Testis (tissue), 2 donors: ENCODE measurements at regions not wholly inside any gene's neighbourhood (a gene's known extent, or its start where the extent isn't known, plus 50 kb on each side); places are given as distances from the start of the nearest gene placed in this dataset.

Source experiments
- DNase-seq: peaks from one replicate; pipeline ENCODE4 v3.0.0-alpha.2; 2019
- H3K27ac ChIP-seq, 2 donors: fragments of 200-600 bp; sonication (generic); one replicate each; pipeline ENCODE4 v1.5.1; 2019
- H3K27me3 ChIP-seq: fragments of 200-600 bp; sonication (generic); one replicate; pipeline ENCODE4 v1.5.1; 2019
- H3K36me3 ChIP-seq: fragments of 200-600 bp; sonication (generic); one replicate; pipeline ENCODE4 v1.5.1; 2017; ENCODE audit warnings: low read depth; ENCODE audit errors: missing control alignments
- H3K4me1 ChIP-seq: fragments of 200-600 bp; sonication (generic); one replicate; pipeline ENCODE4 v1.5.1; 2019
- H3K4me3 ChIP-seq, 2 donors: fragments of 200-600 bp; sonication (generic); one replicate each; pipeline ENCODE4 v1.5.1; 2017 to 2019
- H3K9me3 ChIP-seq: fragments of 200-600 bp; sonication (generic); one replicate; pipeline ENCODE4 v1.5.1; 2017
- POLR2A ChIP-seq: fragments of 450-650 bp; IDR thresholded peaks from one replicate; pipeline ENCODE4 v1.6.1; 2017; ENCODE audit warnings: antibody characterized with exemption, mild to moderate bottlenecking, moderate library complexity
- WGBS, 2 donors: methylation state at CpG; one replicate each; pipeline ENCODE4 v1.1.5; 2018; 5-methylcytosine and 5-hydroxymethylcytosine counted together
- intact Hi-C: fragments of 100-400 bp; cut with DNase I; formaldehyde crosslinking; loops from one replicate; pipeline ENCODE4 v1.15.1; 2023; ENCODE audit warnings: low total_unique reads
- TF ChIP-seq, protein P1 (sequence below), 3 experiments: fragments of 450-650 bp in 2 of 3; fragments of 200-600 bp in 1 of 3; sonication (generic) in 1 of 3; IDR thresholded peaks; one replicate each; pipeline ENCODE4 v1.5.1; 2016 to 2019; ENCODE audit warnings: antibody characterized with exemption in 3 of 3, mild to moderate bottlenecking in 2 of 3, moderate library complexity in 1 of 3

DNA sequence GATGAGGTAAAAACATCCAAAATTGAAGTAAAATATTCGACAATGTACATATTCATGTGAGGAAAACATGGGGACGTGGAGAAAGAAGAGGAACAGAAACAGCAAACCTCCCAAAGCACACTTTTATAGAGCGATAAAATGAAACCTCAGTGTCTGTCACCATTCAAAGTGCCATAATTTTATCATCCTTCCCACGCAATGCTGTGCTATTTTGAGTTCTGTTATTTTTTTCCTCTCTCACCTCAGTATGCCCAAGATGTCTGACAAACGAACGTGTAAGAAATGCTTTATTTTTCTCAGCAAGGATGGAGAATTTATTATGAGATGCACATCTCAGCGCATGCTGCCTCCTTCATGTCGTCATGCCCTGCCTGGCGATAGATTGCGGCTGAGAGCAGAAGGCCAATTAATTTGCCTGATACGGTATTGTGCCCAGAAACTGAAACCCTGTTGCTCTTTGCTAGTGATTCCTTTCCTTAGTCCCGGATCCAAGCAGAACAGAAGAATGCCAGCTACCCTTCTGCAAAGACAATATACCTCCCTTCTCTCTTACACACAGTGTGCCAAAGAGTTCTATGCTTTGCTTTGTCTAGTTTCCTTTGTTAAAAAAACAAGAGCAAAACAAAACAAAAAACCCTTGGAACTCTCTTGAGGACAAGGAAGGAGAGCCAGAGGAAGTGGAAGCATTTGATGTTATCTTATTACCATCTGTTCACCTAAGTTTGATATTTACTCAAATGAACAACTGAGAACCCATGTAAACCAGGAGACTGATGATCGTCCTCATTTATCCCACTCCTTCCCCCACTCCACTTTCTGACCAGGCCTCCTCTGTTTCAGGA lies 192.4 kb downstream of the SEMA6A start:
- Histone ChIP-seq H3K27me3 (no peaks in the 10 kb centered on the region), H3K36me3 (no peaks in the 10 kb centered on the region), H3K9me3 (no peaks in the 10 kb centered on the region), H3K4me1 (no peaks in the 10 kb centered on the region), H3K27ac (no peak overlapping the region), H3K4me3 (no peak overlapping the region)
- TF ChIP-seq, protein P1, sequence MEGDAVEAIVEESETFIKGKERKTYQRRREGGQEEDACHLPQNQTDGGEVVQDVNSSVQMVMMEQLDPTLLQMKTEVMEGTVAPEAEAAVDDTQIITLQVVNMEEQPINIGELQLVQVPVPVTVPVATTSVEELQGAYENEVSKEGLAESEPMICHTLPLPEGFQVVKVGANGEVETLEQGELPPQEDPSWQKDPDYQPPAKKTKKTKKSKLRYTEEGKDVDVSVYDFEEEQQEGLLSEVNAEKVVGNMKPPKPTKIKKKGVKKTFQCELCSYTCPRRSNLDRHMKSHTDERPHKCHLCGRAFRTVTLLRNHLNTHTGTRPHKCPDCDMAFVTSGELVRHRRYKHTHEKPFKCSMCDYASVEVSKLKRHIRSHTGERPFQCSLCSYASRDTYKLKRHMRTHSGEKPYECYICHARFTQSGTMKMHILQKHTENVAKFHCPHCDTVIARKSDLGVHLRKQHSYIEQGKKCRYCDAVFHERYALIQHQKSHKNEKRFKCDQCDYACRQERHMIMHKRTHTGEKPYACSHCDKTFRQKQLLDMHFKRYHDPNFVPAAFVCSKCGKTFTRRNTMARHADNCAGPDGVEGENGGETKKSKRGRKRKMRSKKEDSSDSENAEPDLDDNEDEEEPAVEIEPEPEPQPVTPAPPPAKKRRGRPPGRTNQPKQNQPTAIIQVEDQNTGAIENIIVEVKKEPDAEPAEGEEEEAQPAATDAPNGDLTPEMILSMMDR (IDR thresholded peaks at IDR 0.05): no peak
- intact Hi-C loops: no loop called here
- no peak for DNase-seq
- WGBS, 2 donors: 81 to 84% methylated on average over 13 of the region's 13 CpGs

DNA sequence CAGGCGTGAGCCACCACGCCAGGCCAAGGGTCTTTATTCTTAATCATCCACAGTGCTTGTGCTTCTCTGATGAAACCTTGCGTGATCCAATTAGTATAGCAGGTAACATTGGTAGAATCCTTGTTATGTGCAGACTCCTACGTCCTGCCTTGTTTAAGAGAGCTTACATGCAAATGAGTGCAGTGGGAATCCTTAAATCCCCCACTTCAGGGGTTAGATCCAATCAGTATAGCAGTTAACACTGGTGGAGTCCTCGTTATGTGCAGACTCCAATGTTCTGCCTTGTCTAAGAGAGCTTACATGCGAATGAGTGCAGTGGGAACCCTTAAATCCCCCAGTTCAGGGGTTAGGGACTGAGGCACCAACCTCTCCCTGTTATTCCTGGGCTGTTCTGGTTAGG lies 193.4 kb downstream of the SEMA6A start:
- Histone ChIP-seq H3K9me3 (no peaks in the 10 kb centered on the region), H3K4me1 (no peaks in the 10 kb centered on the region), H3K27me3 (no peaks in the 10 kb centered on the region), H3K4me3 (no peak overlapping the region), H3K36me3 (no peaks in the 10 kb centered on the region), H3K27ac (no peak overlapping the region)
- no peak for DNase-seq
- intact Hi-C loops: no loop called here
- TF ChIP-seq, protein P1 (IDR thresholded peaks at IDR 0.05): no peak
- TF ChIP-seq POLR2A: no peak
- 72 to 95% methylated on average over 6 of the region's 6 CpGs for WGBS, 2 donors

DNA sequence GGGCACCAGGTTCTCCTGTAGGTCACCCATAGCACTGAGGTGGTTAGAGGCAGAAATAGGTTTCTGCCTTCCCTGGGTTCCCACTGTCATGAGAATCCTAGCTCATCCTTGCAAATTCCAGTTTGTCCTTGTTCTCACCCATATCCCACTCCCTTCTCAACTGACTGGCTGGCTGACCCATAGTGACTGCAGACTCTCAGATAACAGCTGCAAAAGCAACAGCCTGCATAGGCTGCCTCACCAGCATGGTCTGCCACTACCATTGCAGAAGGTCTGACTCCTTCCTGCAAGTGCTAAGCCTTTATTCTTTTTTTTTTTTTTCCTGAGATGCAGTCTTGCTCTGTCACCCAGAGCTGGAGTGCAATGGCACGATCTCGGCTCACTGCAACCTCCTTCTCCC lies 194.0 kb downstream of the SEMA6A start:
- Histone ChIP-seq H3K27me3 (no peaks in the 10 kb centered on the region), H3K36me3 (no peaks in the 10 kb centered on the region), H3K27ac (no peak overlapping the region), H3K4me1 (no peaks in the 10 kb centered on the region), H3K4me3 (no peak overlapping the region), H3K9me3 (no peaks in the 10 kb centered on the region)
- DNase-seq: no peak
- intact Hi-C loops: no loop called here
- no peak for TF ChIP-seq POLR2A
- TF ChIP-seq, protein P1 (IDR thresholded peaks at IDR 0.05): no peak
- WGBS, 2 donors: 90 to 100% methylated on average over 2 of the region's 2 CpGs

DNA sequence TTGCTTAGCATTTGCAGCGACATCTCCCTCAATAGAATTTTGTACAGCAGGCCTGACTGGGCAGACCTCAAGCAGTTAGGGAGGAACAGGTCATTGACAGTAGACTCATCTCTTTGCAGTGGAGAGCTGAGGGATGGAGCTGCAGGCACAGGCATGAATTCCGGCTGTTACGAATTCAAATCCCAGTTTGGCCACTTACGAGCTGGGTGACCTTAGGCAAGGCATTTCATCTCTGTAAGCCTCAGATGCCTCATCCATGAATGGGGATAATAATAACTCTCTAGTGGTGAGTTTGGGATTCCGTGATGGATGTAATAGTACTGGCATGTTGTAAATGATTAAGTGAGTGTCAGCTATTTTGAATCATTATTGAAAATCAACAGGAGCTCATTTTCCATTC lies 195.3 kb downstream of the SEMA6A start:
- no peaks in the 10 kb centered on the region for H3K36me3 ChIP-seq
- no peaks in the 10 kb centered on the region for H3K9me3 ChIP-seq
- H3K4me1 ChIP-seq: no peaks in the 10 kb centered on the region
- H3K27ac ChIP-seq: no peak overlapping the region
- intact Hi-C loops: no loop called here
- no peak for DNase-seq
- H3K4me3 ChIP-seq: no peak overlapping the region
- TF ChIP-seq, protein P1 (IDR thresholded peaks at IDR 0.05): no peak
- no peak for TF ChIP-seq POLR2A
- H3K27me3 ChIP-seq: no peaks in the 10 kb centered on the region
- WGBS, 2 donors: 95 to 98% methylated on average over 5 of the region's 5 CpGs

DNA sequence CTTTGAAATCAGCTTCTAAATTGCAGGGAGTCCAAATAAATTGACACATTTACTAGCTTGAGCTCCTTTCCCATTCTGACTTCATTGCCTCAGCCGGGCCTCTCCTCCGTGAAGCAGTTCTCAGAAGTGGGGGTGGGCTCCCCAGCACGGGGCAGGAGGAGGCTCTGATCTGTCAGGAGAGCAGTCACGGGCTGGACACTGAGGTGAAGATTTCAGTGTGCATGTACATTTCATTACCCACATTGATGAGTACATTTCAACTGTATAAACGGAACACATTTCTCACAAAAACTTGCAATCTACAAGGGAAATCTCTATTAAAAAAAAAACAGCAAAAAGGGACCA lies 195.9 kb downstream of the SEMA6A start:
- no peak overlapping the region for H3K4me3 ChIP-seq
- WGBS, 2 donors: 82 to 85% methylated on average over 5 of the region's 5 CpGs
- DNase-seq: no peak
- no peak overlapping the region for H3K27ac ChIP-seq
- TF ChIP-seq POLR2A: no peak
- TF ChIP-seq, protein P1 (IDR thresholded peaks at IDR 0.05): no peak
- H3K36me3 ChIP-seq: no peaks in the 10 kb centered on the region
- H3K27me3 ChIP-seq: no peaks in the 10 kb centered on the region
- no peaks in the 10 kb centered on the region for H3K9me3 ChIP-seq
- intact Hi-C loops: no loop called here
- no peaks in the 10 kb centered on the region for H3K4me1 ChIP-seq
